Stimulated activated CD4-positive, alpha-beta T cell treated with anti-CD3 and anti-CD28 coated beads, Interleukin-15, amount 100 ng/mL, for 1 hour (primary cell): ENCODE measurements at regions not wholly inside any gene's neighbourhood (a gene's known extent, or its start where the extent isn't known, plus 50 kb on each side); places are given as distances from the start of the nearest gene placed in this dataset.

Source experiments
- DNase-seq, 2 donors: peaks; one replicate each; pipeline ENCODE4 v3.0.0-alpha.2; 2020; ENCODE audit warnings: low read depth in 1 of 2, low spot score in 1 of 2

- DNase-seq = no peak
Observed at GRCh38 chr10:78160591-78160990, 126.9 kb downstream of the RPS24 start.

GRCh38 chr10:78162853-78163252, 129.2 kb downstream of the RPS24 start:
- no peak for DNase-seq

GRCh38 chr10:78164702-78165101, 131.0 kb downstream of the RPS24 start:
- no peak for DNase-seq

GRCh38 chr10:78165172-78165571, 131.5 kb downstream of the RPS24 start:
- DNase-seq = no peak

- no peak for DNase-seq
Observed at GRCh38 chr10:78165617-78166016, 132.0 kb downstream of the RPS24 start.

- DNase-seq = no peak
Observed at GRCh38 chr10:78166261-78166660, 132.6 kb downstream of the RPS24 start.

GRCh38 chr10:78169214-78169613, 135.6 kb downstream of the RPS24 start:
- no peak for DNase-seq

GRCh38 chr10:78170026-78170475, 136.4 kb downstream of the RPS24 start:
- no peak for DNase-seq

GRCh38 chr10:78171633-78172400, 138.2 kb downstream of the RPS24 start:
- no peak for DNase-seq

- no peak for DNase-seq
Observed at GRCh38 chr10:78173360-78174015, 139.8 kb downstream of the RPS24 start.

GRCh38 chr10:78175444-78176015, 141.9 kb downstream of the RPS24 start:
- DNase-seq = no peak

GRCh38 chr10:78176320-78177317, 143.0 kb downstream of the RPS24 start:
- DNase-seq = no peak

- no peak for DNase-seq
Observed at GRCh38 chr10:78177491-78178185, 144.0 kb downstream of the RPS24 start.

- no peak for DNase-seq
Observed at GRCh38 chr10:78178397-78178796, 144.7 kb downstream of the RPS24 start.

- no peak for DNase-seq
Observed at GRCh38 chr10:78178940-78179339, 145.3 kb downstream of the RPS24 start.

GRCh38 chr10:78179886-78180705, 146.4 kb downstream of the RPS24 start:
- no peak for DNase-seq

- DNase-seq = no peak
Observed at GRCh38 chr10:78181381-78182055, 147.9 kb downstream of the RPS24 start.

- no peak for DNase-seq
Observed at GRCh38 chr10:78182841-78183240, 149.2 kb downstream of the RPS24 start.
